HepG2 (cell line): ENCODE measurements at regions not wholly inside any gene's neighbourhood (a gene's known extent, or its start where the extent isn't known, plus 50 kb on each side); places are given as distances from the start of the nearest gene placed in this dataset.

Experiments used
- ATAC-seq: fragments of 200-7000 bp; cut with Tn5 transposase; 3 replicates; pipeline ENCODE4 v1.9.1; 2020; ENCODE audit warnings: mild to moderate bottlenecking, moderate library complexity
- BruUV-seq: library from RNA; stranded (reverse); fragments of 400-500 nt; replicated peaks from 2 replicates; lab custom pipeline; 2021; lab: Mats Ljungman, UMichigan
- CTCF ChIA-PET: fragments of 300-600 bp; formaldehyde crosslinking; extraction: SDS; loops from one replicate; lab custom pipeline; 2021; ENCODE audit warnings: low total read pairs, inconsistent platforms, low intra/inter-chr PET ratio; lab: Yijun Ruan, JAX
- POLR2A ChIA-PET: fragments of 350-600 bp; sonication (Branson Sonifier 250); formaldehyde crosslinking; loops from one replicate; lab custom pipeline; 2020; ENCODE audit warnings: antibody characterized with exemption, inconsistent platforms; lab: Yijun Ruan, JAX
- DNase-seq: peaks from one replicate; pipeline ENCODE4 v3.0.0-alpha.2; 2015; ENCODE audit warnings: low spot score
- FAIRE-seq: peaks from 3 replicates; lab custom pipeline; 2011; peaks lifted over from hg19 to GRCh38; lab: Jason Lieb, UNC
- H2AFZ ChIP-seq: one replicate; pipeline ENCODE4 v1.6.1; 2011; ENCODE audit warnings: low read length, inconsistent platforms
- H3K27ac ChIP-seq: fragments of 300-600 bp; 3 replicates; pipeline ENCODE4 v1.8.0; 2011; ENCODE audit warnings: mixed run types, mild to moderate bottlenecking, mixed read lengths, low read length, inconsistent platforms; ENCODE audit not compliant: insufficient read depth; ENCODE audit errors: extremely low read length
- H3K27me3 ChIP-seq, 2 experiments: fragments of 200-600 bp in 1 of 2; 2 replicates in 1 of 2; 3 replicates in 1 of 2; pipeline versions ENCODE4 v1.6.0 to v1.8.0; 2011; ENCODE audit warnings: low read length in 2 of 2, mild to moderate bottlenecking in 2 of 2, moderate library complexity in 2 of 2, inconsistent platforms in 1 of 2; ENCODE audit not compliant: insufficient read depth in 2 of 2, control insufficient read depth in 1 of 2
- H3K36me3 ChIP-seq, 2 experiments: fragments of 200-600 bp in 1 of 2; replicated peaks in 1 of 2; 2 replicates in 1 of 2; 3 replicates in 1 of 2; pipeline versions ENCODE4 v1.5.1 to v1.8.0; 2011; ENCODE audit warnings: low read length in 2 of 2, inconsistent platforms in 1 of 2; ENCODE audit not compliant: insufficient read depth in 2 of 2, control insufficient read depth in 1 of 2
- H3K4me1 ChIP-seq: 2 replicates; pipeline ENCODE4 v1.5.1; 2012; ENCODE audit warnings: low read length, inconsistent platforms; ENCODE audit not compliant: insufficient read depth
- H3K4me2 ChIP-seq: 2 replicates; pipeline ENCODE4 v1.6.0; 2011; ENCODE audit warnings: low read depth, low read length, inconsistent platforms
- H3K4me3 ChIP-seq, 3 experiments: fragments of 200-600 bp in 1 of 3; sonication (generic), shearing (Covaris generic) in 1 of 3; replicated peaks in 1 of 3; 2 replicates each; pipeline ENCODE4 v1.5.1; 2011 to 2016; ENCODE audit warnings: low read length in 3 of 3, inconsistent platforms in 2 of 3, low read depth in 2 of 3, mild to moderate bottlenecking in 2 of 3, control low read depth in 1 of 3, mixed read lengths in 1 of 3; ENCODE audit not compliant: insufficient read depth in 1 of 3
- H3K79me2 ChIP-seq: one replicate; pipeline ENCODE4 v1.6.1; 2011; ENCODE audit warnings: low read length, inconsistent platforms; ENCODE audit not compliant: insufficient read depth
- H3K9ac ChIP-seq: 2 replicates; pipeline ENCODE4 v1.6.0; 2011; ENCODE audit warnings: mild to moderate bottlenecking, low read depth, low read length, inconsistent platforms; ENCODE audit not compliant: insufficient read depth
- H3K9me3 ChIP-seq: 2 replicates; pipeline ENCODE4 v1.5.1; 2012; ENCODE audit warnings: mild to moderate bottlenecking, low read length
- H4K20me1 ChIP-seq: 2 replicates; pipeline ENCODE4 v1.6.0; 2011; ENCODE audit warnings: inconsistent platforms, mild to moderate bottlenecking, low read length, moderate library complexity; ENCODE audit not compliant: insufficient read depth
- ATF7 ChIP-seq, 2 experiments: fragments of 450-650 bp in 1 of 2; sonication (generic) in 1 of 2; formaldehyde crosslinking in 1 of 2; IDR thresholded peaks; 2 replicates each; pipeline versions ENCODE4 v1.4.0 to v1.6.1; 2016 to 2020; ENCODE audit warnings: antibody characterized with exemption in 1 of 2, mild to moderate bottlenecking in 1 of 2, missing genetic modification reagents in 1 of 2
- E2F5 ChIP-seq: sonication (generic); formaldehyde crosslinking; conservative IDR thresholded peaks from 2 replicates; pipeline ENCODE4 v1.4.0; 2020; ENCODE audit warnings: missing genetic modification reagents
- ELF3 ChIP-seq: IDR thresholded peaks from 2 replicates; pipeline ENCODE4 v1.6.1; 2016; ENCODE audit warnings: missing genetic modification reagents, missing compliant biosample characterization
- JARID2 ChIP-seq: sonication (generic); formaldehyde crosslinking; IDR thresholded peaks from 2 replicates; pipeline ENCODE4 v1.8.1; 2023; ENCODE audit warnings: missing genetic modification reagents, inconsistent platforms; ENCODE audit not compliant: insufficient replicate concordance
- JUNB ChIP-seq: sonication (generic); formaldehyde crosslinking; IDR thresholded peaks from 2 replicates; pipeline ENCODE4 v1.8.0; 2022; ENCODE audit warnings: missing genetic modification reagents, mild to moderate bottlenecking, borderline replicate concordance
- NFYB ChIP-seq: sonication (generic); formaldehyde crosslinking; IDR thresholded peaks from 2 replicates; pipeline ENCODE4 v1.4.0; 2020; ENCODE audit warnings: missing genetic modification reagents
- SIX4 ChIP-seq: sonication (generic); formaldehyde crosslinking; IDR thresholded peaks from 2 replicates; pipeline ENCODE4 v1.4.0; 2020; ENCODE audit warnings: missing genetic modification reagents
- SUZ12 ChIP-seq: fragments of 150-350 bp; IDR thresholded peaks from 2 replicates; pipeline ENCODE4 v1.6.1; 2014; ENCODE audit warnings: low read depth, low read length
- TFDP2 ChIP-seq: sonication (generic); formaldehyde crosslinking; IDR thresholded peaks from 2 replicates; pipeline ENCODE4 v1.4.0; 2020; ENCODE audit warnings: missing genetic modification reagents
- ZBTB14 ChIP-seq: sonication (generic); formaldehyde crosslinking; IDR thresholded peaks from 2 replicates; pipeline ENCODE4 v1.4.0; 2020; ENCODE audit warnings: missing genetic modification reagents
- ZNF142 ChIP-seq: sonication (generic); formaldehyde crosslinking; IDR thresholded peaks from 2 replicates; pipeline ENCODE4 v1.4.0; 2020; ENCODE audit warnings: missing genetic modification reagents
- ZNF326 ChIP-seq: sonication (generic); formaldehyde crosslinking; IDR thresholded peaks from 2 replicates; pipeline ENCODE4 v1.4.0; 2020; ENCODE audit warnings: missing genetic modification reagents, borderline replicate concordance
- ZNF577 ChIP-seq: sonication (generic); formaldehyde crosslinking; IDR thresholded peaks from 2 replicates; pipeline ENCODE4 v1.4.0; 2020; ENCODE audit warnings: mild to moderate bottlenecking, low read depth, missing genetic modification reagents, borderline replicate concordance
- ZNF644 ChIP-seq: IDR thresholded peaks from 2 replicates; pipeline ENCODE4 v1.6.1; 2016; ENCODE audit warnings: low read depth
- WGBS: methylation state at CpG from one replicate; pipeline ENCODE4 v1.1.6; 2017; ENCODE audit warnings: low lambda C conversion rate; 5-methylcytosine and 5-hydroxymethylcytosine counted together
- in situ Hi-C: cut with HindIII; loops from 2 replicates; pipeline ENCODE4 v1.10.0; 2017; ENCODE audit warnings: low pct_unique_long_range_greater_than_20kb; ENCODE audit not compliant: extremely low pct_ligation_motif_present
- intact Hi-C: fragments of 100-400 bp; cut with micrococcal nuclease; formaldehyde crosslinking; loops from one replicate; pipeline ENCODE4 v1.10.0; 2022; ENCODE audit not compliant: unreplicated experiment

GRCh38 chr1:115170377-115170776, 81.1 kb upstream of the TSPAN2 start:
- FAIRE-seq (no peak), DNase-seq (no peak), ATAC-seq (no peak)
- no peaks in the 10 kb centered on the region for H3K4me1 ChIP-seq
- H3K4me2 ChIP-seq: no peak overlapping the region
- ChIA-PET POLR2A (no interaction called here), CTCF (no interaction called here)
- no peaks in the 10 kb centered on the region for H4K20me1 ChIP-seq
- H3K79me2 ChIP-seq: no peaks in the 10 kb centered on the region
- H2AFZ ChIP-seq: no peak overlapping the region
- no peak overlapping the region for H3K4me3 ChIP-seq
- BruUV-seq: no TSS peak
- in situ Hi-C loops (no loop called here), intact Hi-C loops (no loop called here)
- H3K36me3 ChIP-seq: no peaks in the 10 kb centered on the region
- H3K27me3 ChIP-seq: no peaks in the 10 kb centered on the region
- no peaks in the 10 kb centered on the region for H3K9me3 ChIP-seq
- WGBS: 4% methylated on average over 1 of the region's 1 CpG
- H3K27ac ChIP-seq: no peak overlapping the region
- H3K9ac ChIP-seq: no peak overlapping the region
- no peak for TF ChIP-seq SIX4 (CRISPR knock-in tag)
- TF ChIP-seq ZBTB14 (CRISPR knock-in tag): no peak
- no peak for TF ChIP-seq ZNF142
- TF ChIP-seq JARID2: no peak
- TF ChIP-seq ATF7 (IDR thresholded peaks at IDR 0.05): no peak
- no peak for TF ChIP-seq ATF7 (CRISPR knock-in tag; IDR thresholded peaks at IDR 0.05)
- TF ChIP-seq ZNF577: no peak
- TF ChIP-seq TFDP2: no peak
- no peak for TF ChIP-seq ZNF326 (CRISPR knock-in tag)
- TF ChIP-seq ZNF644 (CRISPR knock-in tag): no peak
- no peak for TF ChIP-seq E2F5 (CRISPR knock-in tag)
- TF ChIP-seq SUZ12: no peak
- no peak for TF ChIP-seq JUNB (CRISPR knock-in tag)
- no peak for TF ChIP-seq ELF3
- no peak for TF ChIP-seq NFYB
